Esophagus mucosa (tissue), 1 donor: ENCODE measurements at regions not wholly inside any gene's neighbourhood (a gene's known extent, or its start where the extent isn't known, plus 50 kb on each side); places are given as distances from the start of the nearest gene placed in this dataset.
"Not testable (repeated sequence)": the region's sequence is repeated elsewhere in the genome, so short reads cannot be mapped to it uniquely, and the experiment has no call there.

ENCODE experiments used
- ATAC-seq: fragments of 200-7000 bp; cut with Tn5 transposase; one replicate; pipeline ENCODE4 v1.9.1; 2020
- donor health status: DM: yes; HTN: yes; CAD: no.

DNA sequence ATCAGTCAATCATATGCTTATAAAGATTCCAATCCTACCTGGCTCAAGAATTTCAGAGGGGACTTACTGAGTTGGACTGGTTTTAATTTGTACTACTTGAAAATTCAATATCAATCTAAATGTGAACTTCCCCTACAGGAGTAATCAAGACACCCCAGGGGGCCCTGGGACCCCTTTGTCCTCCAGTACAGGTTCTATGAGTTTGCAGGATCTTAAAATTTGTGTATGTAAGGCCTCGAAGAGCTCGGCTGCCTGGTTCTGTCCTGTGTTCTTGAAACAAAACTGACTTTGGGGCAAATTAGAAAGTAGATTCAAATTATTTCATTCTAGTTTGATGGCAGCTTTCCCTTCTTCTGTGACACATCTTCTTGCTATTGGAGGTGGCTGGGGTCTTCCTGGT lies 261.3 kb downstream of the KCNRG start:
- ATAC-seq: no peak

DNA sequence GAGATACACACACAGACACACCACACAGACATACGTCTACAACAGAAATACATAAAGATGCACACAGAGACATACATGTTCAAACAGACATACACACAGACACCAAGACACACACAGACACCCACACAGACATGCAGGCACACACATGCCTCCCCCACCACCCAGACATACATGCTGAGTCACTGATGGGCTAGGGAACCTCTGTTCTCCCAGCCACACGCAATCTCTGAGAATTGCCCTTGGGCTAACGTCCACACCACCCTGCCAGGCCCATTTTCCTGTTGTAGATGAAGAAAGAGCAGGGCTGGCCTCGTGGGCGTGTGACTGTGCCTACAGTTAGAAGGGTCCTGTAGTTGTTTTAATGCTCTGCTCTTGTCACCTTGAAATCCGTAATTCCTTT lies 261.9 kb downstream of the KCNRG start:
- ATAC-seq: no peak

DNA sequence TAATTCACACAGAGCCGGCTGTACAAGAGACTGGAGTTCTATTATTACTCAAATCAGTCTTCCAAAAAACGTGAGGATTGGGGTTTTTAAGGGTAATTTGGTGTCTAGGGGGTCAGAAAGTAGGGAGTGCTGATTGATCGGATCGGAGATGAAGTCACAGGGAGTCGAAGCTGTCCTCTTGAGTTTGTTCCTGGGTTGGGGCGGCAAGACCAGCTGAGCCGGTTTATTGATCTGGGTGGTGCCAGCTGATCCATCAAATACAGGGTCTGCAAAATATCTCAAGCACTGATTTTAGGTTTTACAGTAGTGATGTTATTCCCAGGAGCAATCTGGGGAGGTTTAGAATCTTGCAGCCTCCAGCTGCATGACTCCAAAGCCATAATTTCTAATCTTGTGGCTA lies 262.7 kb downstream of the KCNRG start:
- ATAC-seq: no peak

DNA sequence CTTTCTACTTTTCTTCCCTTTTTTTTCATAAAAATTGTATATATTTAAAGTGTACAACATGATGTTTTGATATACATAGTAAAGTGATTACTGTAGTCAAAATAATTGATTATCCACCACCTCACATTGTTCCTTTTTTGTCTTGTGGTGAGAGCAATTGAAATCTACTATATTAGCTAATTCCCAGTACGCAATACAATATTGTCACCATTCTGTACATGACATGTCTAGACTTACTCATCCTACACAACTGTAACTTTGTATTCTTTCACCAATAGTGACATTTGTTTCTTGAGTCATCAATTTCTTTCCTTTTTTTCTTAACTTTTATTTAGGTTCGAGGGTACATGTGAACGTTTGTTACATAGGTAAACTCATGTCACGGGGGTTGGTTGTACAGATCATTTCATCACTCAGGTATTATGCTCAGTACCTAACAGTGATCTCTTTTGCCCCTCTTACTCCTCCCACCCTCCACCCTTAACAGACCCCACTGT lies 265.2 kb downstream of the KCNRG start:
- no peak for ATAC-seq

DNA sequence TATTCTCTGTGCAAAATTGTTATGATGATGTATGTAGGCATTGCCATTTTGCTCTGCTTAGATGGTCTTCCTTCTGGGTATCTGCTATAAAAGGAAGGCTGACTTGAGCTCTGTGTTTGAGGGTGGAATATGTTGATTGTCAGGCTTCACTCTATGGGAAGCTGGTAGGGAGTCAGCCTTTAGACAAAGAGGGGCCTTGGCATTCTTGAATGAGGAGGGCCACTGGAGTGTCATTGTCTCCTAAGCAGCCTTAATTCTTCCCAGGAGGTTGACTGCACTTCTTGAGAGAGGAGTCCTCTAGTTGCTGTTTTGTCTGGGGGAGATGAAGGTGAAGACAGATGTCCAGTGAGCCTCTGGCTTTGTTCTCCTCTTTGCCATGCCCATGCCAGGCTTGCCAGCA lies 266.8 kb downstream of the KCNRG start:
- no peak for ATAC-seq

DNA sequence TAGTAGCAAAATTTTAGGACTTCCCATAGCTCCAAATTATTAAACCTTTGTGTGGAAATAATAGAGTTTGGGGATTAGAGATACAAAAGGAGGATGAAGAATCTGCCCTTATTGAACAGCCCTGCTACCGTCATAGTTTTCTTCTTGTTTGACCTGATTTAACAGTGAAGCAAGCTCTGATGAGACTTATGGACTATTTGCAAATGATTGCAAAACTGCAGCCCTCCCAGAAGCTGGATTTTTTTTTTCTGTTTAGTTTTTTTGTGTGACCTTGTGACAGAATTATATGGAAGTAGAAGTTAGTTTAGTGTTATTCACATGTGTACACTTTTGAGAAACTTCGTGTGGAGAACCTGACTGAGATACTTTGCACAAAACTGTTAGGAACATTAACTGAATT lies 267.8 kb downstream of the KCNRG start:
- no peak for ATAC-seq

DNA sequence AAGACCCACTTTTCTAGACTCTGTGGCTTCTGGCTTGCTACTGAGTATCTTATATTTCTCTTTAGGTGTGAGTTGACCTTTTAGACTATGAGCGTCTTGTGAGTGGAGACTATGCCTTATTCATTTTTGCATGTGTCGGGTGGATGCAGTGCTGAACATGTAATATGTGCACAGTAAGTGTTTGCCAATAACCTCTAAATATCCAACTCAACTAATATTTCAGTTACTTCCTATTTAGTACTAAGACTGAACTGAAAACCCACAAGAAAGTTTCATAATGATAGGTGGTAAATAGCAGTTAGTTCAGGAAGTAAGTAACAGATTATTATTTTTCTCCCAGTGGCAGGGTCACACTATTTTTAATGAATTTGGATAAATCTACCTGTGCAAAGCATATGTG lies 269.3 kb downstream of the KCNRG start:
- ATAC-seq: no peak

DNA sequence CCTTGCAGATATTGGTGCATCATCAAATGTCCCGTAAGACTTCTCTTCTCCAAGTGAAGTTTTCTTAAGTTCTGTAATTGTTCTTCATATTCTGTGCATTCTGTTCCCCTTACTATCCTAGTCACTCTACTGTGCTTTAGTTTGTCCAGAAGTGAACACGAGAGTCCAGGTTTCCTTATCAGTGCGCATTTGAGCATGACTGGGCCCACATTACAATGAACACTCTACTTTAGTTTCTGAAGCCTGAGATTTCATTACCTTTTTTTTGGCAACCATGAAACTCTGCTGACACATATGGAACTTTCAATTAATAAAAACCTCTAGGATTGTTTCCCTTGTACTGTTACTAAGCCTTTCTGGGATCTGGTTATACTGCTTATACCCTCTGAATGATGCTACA lies 270.0 kb downstream of the KCNRG start:
- no peak for ATAC-seq

DNA sequence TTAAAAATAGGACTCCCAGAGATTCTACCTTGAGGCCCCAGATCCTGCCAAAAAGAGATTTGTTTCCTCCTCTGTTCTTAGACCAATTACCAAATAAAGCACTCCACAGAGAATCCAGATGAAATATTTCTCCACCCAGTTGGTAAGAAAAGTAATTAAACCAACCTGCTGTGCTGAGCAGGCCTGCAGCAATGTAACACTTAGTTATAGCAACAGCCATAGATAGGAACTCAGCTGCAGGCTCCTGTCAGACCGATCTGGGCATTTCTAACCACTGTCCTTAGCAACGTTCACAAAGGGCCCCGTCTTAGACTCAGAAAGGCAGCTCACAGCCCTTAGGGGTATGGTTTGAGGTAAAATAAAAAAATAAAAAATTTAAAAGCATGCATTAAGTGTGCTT lies 271.1 kb downstream of the KCNRG start:
- no peak for ATAC-seq

DNA sequence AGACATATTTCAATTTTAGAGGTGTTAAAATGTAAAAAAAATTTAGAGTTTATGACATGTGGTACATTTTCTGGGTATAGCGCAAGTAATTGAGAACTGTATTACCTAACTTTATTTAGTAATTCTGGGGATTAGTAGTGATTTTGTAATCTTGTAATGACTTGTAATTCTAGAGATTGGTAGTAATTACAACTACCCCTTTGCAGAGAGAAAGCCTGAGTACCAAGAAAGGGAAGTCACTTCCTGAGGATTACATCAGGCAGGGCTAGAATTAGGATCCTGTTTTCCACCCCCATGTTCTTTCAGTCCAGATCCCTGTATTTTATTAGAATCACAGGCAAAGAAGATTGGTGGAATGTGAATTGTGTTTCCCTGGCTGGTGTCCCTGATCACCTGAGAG lies 274.9 kb downstream of the KCNRG start:
- ATAC-seq: no peak

DNA sequence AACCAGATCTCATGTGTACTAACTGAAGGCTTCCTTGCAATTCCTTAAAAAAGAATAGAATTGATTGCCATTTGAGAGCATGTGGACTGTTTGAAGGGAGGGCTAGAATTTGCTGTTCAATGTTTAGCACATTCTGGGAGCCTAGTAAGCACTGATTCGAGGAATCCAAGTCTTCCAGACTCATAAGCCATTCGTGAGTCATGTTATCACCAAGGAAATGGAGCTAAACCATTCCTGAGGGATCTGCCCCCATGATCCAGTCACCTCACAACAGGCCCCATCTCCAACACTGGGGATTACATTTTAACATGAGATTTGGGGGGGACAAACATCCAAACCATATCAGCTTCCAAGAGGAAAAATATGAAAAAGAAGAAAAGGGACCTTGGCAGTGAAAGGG lies 276.4 kb downstream of the KCNRG start:
- no peak for ATAC-seq

DNA sequence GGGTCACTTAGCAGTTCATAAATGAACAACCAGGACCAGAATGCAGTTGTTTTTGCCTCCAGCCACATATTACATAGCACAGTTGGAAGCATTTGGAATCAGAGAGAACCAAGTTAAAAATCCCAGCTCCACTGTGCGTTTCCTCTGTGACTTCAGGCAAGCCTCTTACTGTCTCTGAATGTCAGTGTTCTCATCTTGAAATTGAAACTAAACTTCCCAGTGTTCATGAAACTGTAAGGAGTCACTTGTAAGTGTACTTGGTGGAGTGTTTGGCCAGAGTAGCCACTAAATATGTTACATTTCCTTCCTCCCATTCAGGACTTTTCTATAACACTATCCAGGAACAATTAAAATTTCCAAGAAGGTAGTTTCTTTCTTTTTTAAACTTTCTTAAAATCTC lies 276.8 kb downstream of the KCNRG start:
- no peak for ATAC-seq

DNA sequence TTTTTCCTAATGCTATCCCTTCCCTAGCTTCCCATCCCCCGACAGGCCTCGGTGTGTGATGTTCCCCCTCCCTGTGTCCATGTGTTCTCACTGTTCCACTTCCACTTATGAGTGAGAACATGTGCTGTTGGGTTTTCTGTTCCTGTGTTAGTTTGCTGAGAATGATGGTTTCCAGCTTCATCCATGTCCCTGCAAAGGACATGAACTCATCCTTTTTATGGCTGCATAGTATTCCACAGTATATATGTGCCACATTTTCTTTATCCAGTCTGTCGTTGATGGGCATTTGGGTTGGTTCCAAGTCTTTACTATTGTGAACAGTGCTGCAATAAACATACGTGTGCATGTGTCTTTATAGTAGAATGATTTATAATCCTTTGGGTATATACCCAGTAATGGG lies 279.2 kb downstream of the KCNRG start:
- ATAC-seq: not testable (repeated sequence)

DNA sequence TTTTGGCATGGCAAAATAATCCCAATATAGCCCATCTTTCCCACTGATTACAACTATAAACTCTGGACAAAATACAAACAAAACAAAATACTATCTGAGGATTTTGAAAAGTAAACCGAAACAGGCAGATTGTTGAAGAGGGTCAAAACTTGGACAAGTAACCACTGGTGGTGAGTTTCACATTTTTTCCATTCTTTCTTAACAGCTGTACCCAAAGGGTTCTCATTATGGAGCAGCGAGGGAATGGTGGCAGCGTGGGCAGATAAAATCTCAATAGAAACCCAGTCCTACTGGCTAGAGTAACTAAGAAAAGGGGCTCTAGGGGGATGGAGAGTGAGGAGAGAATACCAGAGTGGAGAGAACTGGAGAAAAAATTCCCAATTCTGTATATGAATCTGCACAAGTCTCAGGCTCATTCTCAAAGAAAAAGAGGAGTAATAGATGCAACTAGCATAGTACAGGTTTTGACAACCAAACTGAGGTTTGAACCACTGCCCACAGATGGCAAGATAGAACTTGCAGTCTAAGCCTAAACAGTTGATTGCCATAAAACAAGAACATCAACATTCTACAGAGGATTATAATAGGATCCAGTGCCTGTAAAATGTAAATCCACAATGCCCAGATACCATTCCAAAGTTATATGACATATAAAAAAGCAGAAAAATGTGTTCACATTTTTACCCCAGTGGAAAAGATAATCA lies 284.5 kb downstream of the KCNRG start:
- peak; percentile 84 for ATAC-seq

DNA sequence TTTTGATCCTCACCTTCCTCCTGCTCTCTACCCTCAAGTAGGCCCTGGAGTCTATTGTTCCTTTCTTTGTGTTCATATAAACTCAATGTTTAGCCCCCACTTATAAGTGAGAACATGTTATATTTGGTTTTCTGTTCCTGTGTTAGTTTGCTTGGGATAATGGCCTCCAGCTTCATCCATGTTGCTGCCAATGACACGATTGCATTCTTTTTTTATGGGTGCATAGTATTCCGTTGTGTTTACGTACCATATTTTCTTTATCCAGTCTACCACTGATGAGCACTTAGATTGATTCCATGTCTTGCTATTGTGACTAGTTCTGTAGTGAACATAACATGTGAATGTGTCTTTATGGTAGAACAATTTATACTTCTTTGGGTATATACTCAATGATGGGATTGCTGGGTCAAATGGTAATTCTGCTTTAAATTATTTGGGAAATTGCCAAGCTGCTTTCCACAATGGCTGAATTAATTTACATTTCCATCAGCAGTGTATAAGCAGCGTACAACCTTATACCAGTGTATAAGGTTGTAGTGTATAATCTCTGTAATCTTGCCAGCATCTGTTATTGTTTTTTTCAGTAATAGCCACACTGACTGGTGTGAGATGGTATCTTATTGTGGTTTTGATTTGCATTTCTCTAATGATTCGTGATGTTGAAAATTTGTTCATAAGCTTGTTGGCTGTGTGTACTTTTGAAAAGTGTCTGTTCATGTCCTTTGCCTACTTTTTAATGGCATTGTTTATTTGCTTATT lies 288.9 kb downstream of the KCNRG start:
- ATAC-seq: no peak

DNA sequence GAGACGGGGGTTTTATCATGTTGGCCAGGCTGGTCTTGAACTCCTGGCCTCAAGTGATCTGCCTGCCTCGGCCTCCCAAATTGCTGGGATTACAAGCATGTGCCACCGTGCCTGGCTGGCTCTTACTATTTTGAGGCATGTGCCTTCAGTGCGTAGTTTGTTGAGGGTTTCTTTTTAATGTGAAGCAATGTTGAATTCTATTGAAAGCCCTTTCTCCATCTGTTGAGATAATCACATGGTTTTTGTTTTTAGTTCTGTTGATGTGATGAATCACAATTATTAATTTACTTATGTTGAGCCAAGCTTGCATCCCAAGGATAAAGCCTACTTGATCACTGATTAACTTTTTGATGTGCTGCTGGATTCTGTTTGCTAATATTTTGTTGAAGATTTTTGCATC lies 290.9 kb downstream of the KCNRG start:
- ATAC-seq: no peak

DNA sequence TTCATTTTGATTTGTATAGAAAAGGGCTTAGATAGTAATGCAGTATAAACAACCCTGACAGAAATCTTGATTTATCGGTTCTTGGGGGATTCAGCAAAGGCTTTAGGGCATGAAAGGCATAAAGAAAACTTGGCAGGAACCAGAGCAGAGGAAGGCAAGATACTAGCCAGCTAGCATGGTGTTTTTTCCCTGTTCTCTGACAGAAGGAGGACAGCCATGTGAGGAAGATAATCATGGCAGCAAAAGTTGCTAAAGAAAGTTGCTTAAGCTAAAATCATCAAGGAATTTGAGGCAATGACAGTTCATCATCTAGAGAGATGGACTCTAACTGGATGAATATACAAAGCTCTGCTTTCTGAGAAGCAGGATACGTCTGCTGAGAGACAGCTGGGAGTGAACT lies 294.1 kb downstream of the KCNRG start:
- ATAC-seq: no peak

DNA sequence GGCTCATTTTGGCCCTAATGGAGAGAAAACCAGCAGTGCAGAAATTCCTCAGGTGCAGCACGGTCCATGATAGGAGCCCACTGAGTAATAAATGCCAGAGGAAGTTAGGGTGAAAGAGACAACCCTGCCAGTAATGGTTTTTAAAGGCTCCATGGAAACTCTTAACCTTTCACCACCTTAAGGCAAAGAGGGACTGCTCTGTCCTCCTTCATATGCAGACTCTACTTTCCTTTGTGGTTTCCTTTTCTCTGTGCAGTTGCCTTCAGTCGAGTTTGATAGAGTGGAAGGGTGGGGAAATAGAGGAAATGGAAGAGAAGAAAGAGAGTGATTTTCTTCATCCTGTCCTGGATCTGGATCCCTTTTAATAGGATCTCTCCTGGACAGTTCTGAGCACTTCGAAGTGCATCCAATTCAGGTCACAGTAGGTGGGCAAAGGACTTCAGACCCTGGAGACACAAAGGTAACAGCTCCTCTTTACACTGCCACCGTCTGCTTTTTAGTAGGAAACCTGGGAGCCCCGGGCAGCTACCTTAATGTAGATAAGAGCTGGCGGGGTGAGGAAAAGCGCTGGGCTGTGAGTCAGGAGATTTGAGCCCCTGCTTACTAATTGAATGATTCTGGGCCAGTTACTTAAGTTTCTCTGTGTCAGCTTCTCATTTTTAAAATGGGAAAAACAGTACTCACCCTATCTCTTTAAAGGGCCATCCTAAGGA lies 294.8 kb downstream of the KCNRG start:
- ATAC-seq: no peak

DNA sequence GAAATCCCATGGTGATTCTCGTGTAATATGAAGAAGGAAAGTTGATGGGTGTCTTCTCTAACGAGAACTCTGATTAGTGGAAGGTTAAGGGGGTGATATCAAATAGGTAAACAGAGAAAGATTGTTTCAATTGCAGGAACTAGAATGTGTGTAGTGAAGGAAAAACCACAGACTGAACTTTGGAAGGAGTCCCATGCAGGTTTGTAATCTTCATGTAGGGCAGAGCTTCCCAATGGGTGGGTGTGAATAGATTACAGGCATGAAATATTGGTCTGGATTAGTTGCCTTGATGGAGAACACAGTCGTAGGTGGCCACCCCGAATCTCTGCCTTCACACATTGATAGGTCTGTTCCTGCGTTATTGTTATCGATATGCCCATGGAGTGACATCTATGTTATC lies 295.5 kb downstream of the KCNRG start:
- no peak for ATAC-seq

DNA sequence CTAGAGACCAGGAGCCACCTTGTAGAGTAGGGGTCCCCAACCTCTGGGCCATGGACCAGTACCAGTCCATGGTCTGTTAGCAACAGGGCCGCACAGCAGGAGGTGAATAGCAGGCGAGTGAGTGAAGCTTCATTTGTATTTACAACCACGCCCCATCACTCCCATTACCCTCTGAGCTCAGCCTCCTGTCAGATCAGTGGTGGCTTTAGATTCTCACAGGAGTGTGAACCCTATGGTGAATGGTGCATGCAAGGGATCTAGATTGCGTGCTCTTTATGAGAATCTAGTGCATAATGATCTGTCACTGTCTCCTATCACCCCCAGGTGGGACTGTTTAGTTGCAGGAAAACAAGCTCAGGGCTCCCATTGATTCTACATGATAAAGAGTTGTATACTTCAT lies 303.6 kb downstream of the KCNRG start:
- no peak for ATAC-seq

DNA sequence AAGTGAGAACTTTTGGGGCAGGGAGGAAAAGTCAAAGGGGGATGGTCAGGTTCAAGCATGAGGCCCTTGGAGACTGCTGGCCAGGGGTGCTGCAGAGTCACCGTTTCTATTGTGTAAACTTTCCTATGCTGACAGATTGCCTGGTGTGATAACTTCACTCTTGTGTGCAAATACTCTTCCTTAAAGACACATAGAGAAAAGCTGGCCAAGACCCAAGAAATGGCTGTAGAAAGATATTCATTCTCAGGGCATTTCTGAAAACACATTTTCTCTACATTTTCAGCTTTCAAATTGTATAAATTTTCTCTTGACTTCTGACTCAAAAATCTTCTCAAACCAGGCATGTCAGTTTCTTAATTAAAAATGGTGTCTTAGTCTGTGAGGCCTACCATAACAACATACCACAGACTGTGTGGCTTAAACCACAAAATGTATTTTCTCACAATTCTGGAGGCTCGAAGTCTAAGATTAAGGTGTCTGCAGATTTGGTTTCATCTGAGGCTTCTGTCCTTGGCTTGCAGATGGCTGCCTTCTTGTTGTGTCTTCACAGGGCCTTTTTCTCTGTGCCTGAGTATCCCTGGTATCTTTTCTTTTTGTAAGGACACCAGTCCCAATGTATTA lies 304.5 kb downstream of the KCNRG start:
- ATAC-seq: no peak

DNA sequence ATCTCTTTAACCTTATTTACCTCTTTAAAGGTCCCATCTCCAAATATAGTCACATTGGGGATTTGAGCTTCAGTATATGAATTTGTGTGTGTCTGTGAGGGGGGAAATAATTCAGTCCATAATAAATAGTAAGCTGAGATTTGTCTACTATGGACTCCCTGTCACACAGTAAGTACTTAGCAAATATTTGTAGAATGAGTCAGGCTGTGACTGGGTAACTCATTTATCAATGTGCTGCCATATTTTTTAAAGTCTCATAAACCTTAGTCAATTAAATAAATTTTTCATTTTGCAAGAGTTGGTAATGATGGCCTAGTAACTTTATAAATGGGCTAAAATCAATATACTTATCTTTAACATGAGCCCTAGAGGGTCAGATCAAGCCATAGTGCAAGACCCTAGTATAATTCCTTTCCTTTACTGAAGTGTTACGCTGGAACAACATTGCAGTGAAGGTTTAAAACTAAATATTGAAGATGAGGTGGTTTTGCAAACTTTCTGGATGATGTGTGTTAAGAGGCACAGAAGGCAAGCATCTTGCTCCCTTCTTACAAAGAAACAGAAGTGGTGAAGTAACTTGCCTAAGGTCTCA lies 305.1 kb downstream of the KCNRG start:
- ATAC-seq: peak; percentile 49

DNA sequence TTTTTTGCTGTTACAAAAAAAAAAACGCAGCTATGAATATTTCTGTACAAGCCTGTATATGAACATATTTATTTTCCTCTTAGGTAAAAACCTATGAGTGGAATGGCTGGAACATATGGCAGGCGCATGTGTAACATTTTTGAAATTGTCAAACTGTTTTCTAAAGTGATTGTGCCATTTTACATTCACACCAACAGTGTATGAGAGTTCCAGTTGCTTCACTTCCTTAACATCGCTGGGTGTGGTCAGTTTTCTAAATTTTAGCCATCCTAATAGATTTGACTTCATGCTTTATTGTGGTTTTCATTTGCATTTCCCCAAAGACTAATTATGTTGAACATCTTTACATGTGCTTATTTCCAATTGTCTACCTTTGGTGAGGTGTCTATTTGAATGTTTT lies 306.8 kb downstream of the KCNRG start:
- ATAC-seq: no peak
